Bronchial epithelial cell (primary cell): ENCODE measurements at regions not wholly inside any gene's neighbourhood (a gene's known extent, or its start where the extent isn't known, plus 50 kb on each side); places are given as distances from the start of the nearest gene placed in this dataset.

Experiments
- DNase-seq: peaks from one replicate; pipeline ENCODE4 v3.0.0-alpha.2; 2010; ENCODE audit warnings: low read depth
- FAIRE-seq: peaks from 2 replicates; lab custom pipeline; 2011; peaks lifted over from hg19 to GRCh38; lab: Jason Lieb, UNC
- H3K27me3 ChIP-seq: 2 replicates; pipeline ENCODE4 v1.5.1; 2011; ENCODE audit warnings: low read length; ENCODE audit not compliant: control insufficient read depth, insufficient read depth
- H3K36me3 ChIP-seq: 2 replicates; pipeline ENCODE4 v1.5.1; 2011; ENCODE audit warnings: low read length; ENCODE audit not compliant: control insufficient read depth, insufficient read depth
- H3K4me3 ChIP-seq: 2 replicates; pipeline ENCODE4 v1.5.1; 2011; ENCODE audit warnings: mild to moderate bottlenecking, low read depth, low read length, control low read depth
- TF ChIP-seq, protein P1 (sequence below): IDR thresholded peaks from 2 replicates; pipeline ENCODE4 v1.5.1; 2011; ENCODE audit warnings: mild to moderate bottlenecking, moderate library complexity, low read length, control low read depth, inconsistent platforms; ENCODE audit not compliant: insufficient read depth, severe bottlenecking

DNA sequence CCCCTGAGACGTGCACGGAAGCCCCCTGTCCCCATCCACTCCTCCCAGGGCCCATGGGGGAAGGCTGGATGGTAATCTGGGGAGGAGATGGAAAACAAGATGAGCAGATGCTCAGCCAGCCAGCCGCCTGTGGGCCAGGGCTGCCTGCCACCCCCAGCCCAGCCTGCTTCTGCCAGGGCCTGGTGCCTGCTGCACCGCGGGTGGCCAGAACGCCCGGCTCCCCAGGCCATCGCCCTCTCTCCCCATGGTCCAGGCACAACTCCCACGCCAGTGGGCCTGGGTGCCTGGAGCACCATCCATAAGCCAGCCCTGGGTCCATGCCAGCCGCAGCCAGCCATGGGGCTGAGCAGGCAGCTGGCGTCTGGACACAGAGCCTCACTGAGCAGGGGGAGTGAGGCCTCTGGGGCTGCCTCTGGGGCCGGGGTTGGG lies 57.2 kb upstream of the ELN start:
- Histone ChIP-seq H3K36me3 (no peaks in the 10 kb centered on the region), H3K4me3 (no peak overlapping the region), H3K27me3 (no peaks in the 10 kb centered on the region)
- no peak for DNase-seq
- TF ChIP-seq, protein P1, sequence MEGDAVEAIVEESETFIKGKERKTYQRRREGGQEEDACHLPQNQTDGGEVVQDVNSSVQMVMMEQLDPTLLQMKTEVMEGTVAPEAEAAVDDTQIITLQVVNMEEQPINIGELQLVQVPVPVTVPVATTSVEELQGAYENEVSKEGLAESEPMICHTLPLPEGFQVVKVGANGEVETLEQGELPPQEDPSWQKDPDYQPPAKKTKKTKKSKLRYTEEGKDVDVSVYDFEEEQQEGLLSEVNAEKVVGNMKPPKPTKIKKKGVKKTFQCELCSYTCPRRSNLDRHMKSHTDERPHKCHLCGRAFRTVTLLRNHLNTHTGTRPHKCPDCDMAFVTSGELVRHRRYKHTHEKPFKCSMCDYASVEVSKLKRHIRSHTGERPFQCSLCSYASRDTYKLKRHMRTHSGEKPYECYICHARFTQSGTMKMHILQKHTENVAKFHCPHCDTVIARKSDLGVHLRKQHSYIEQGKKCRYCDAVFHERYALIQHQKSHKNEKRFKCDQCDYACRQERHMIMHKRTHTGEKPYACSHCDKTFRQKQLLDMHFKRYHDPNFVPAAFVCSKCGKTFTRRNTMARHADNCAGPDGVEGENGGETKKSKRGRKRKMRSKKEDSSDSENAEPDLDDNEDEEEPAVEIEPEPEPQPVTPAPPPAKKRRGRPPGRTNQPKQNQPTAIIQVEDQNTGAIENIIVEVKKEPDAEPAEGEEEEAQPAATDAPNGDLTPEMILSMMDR = no peak
- FAIRE-seq = no peak

DNA sequence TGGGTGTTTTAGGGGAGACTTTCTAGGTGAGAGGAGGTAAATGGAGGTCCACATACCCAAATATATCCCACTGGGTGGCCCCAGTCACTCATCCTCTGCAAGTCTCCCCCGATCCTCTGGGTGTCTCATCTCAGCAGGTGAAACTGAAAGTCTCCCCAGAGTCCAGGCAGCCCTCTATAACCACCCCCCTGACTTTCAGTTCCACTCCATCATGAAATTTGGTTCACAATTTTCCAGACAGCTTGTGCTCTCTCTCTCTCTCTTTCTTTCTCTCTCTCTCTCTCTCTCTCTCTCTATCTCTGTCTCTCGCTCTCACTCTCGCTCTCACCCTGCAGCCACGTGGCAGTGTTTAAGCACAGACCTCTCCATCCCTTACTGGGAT lies 56.7 kb upstream of the ELN start:
- Histone ChIP-seq H3K4me3 (no peak overlapping the region), H3K36me3 (no peaks in the 10 kb centered on the region), H3K27me3 (no peaks in the 10 kb centered on the region)
- FAIRE-seq (no peak), DNase-seq (no peak)
- TF ChIP-seq, protein P1 = no peak

DNA sequence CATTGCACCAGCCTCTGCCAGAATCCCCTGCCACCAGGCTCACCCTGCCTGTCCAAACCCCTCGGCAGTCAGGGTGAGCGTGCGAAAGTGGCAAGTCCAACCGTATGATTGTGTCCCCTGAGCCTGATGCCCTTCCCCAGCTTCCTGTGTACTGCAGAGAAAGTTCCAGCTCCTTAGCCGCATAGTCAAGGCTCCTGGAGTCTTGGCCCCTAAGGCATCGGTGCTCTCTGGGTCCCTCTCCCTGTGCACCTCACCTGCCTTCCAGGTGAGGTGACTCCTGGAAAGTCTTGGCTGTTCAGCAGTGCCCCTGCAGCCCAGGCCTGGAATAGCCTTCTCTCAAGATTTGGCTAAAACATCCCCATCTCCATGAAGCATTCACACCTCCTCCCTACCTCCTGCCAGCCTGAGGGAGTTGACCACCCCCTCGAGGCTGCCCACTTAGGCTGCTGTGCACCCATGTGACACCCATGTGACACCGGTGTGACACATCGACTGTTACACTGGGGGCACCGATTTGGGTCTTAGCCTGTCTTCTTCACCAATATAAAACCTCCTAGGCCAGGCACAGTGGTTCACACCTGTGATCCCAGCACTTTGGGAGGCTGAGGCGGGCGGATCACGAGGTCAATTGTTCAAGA lies 56.1 kb upstream of the ELN start:
- Histone ChIP-seq H3K4me3 (no peak overlapping the region), H3K27me3 (no peaks in the 10 kb centered on the region), H3K36me3 (no peaks in the 10 kb centered on the region)
- FAIRE-seq (no peak), DNase-seq (peak; percentile 25)
- TF ChIP-seq, protein P1 = peak; percentile 49

DNA sequence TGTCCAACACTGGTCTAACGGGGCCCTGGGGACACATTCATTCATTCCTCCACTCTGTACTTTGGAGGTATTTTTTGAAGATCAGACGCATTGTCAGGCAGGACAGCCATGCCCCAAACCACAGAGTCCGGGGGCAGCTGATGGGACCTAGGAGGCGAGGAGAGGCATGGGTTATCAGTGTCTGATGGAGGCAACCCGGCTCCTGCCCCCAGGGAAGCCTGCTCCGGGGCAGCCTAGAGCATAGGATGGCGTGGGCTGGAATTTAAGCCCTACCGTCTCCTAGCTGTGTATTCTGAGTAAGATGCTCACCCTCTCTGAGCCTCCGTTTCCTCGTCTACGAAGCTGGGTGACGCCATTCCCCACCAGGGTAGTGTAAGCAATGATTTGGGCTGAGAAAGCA lies 55.4 kb upstream of the ELN start:
- Histone ChIP-seq H3K36me3 (no peaks in the 10 kb centered on the region), H3K27me3 (no peaks in the 10 kb centered on the region), H3K4me3 (no peak overlapping the region)
- TF ChIP-seq, protein P1 = no peak
- no peak for DNase-seq
- FAIRE-seq = no peak

DNA sequence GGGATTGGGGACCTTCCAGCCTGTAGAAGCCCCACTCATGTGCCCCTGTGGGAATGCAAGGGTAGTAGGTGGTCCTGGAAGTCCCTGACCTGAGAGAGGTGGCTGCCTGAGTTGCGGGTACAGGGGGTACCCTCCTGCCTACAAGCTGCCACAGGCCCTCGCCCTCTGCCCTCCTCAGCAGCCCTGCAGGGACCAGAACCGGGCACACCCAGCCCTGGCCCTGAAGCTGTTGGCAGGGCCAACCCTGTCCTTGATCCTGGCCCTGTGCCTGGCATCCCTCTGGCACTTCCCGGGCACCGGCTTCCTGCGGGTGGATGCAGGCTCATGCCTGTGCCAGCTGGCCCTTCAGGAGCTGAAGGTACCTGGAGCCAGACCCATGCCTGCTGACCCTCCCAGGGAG lies 54.9 kb upstream of the ELN start:
- no peak for DNase-seq
- no peak overlapping the region for H3K4me3 ChIP-seq
- FAIRE-seq = peak; percentile 43

More for the DNA sequence above, 54.9 kb upstream of the ELN start:
- Histone ChIP-seq H3K27me3 (no peaks in the 10 kb centered on the region), H3K36me3 (no peaks in the 10 kb centered on the region)
- TF ChIP-seq, protein P1 = no peak
